WTC11 (cell line): ENCODE measurements at regions not wholly inside any gene's neighbourhood (a gene's known extent, or its start where the extent isn't known, plus 50 kb on each side); places are given as distances from the start of the nearest gene placed in this dataset.

Experiments used
- ATAC-seq: fragments of 200-7000 bp; cut with Tn5 transposase; 2 replicates; pipeline ENCODE4 v1.10.0; 2021; ENCODE audit warnings: mild to moderate bottlenecking, moderate library complexity
- CTCF ChIA-PET: fragments of 300-600 bp; sonication (Branson Sonifier 250); formaldehyde crosslinking; loops from one replicate; lab custom pipeline; 2021; ENCODE audit warnings: antibody characterized with exemption; lab: Charles Lee
- POLR2A ChIA-PET: fragments of 350-600 bp; sonication (Branson Sonifier 250); formaldehyde crosslinking; loops from one replicate; lab custom pipeline; 2021; ENCODE audit warnings: antibody characterized with exemption; lab: Charles Lee
- DNase-seq: peaks from one replicate; pipeline ENCODE4 v3.0.0; 2021; ENCODE audit warnings: low spot score
- H3K27ac Mint-ChIP-seq: 2 replicates; pipeline ENCODE4 v1.8.0; 2021; ENCODE audit warnings: mixed read lengths
- H3K27me3 Mint-ChIP-seq: 2 replicates; pipeline ENCODE4 v1.8.0; 2021; ENCODE audit warnings: low read depth, mild to moderate bottlenecking, moderate library complexity, mixed read lengths
- H3K36me3 Mint-ChIP-seq: 2 replicates; pipeline ENCODE4 v1.8.0; 2021; ENCODE audit warnings: mixed read lengths
- H3K4me1 Mint-ChIP-seq: 2 replicates; pipeline ENCODE4 v1.8.0; 2022; ENCODE audit warnings: mixed read lengths
- H3K4me3 Mint-ChIP-seq: 2 replicates; pipeline ENCODE4 v1.8.0; 2021; ENCODE audit warnings: mild to moderate bottlenecking, moderate library complexity, mixed read lengths
- H3K9me3 Mint-ChIP-seq: 2 replicates; pipeline ENCODE4 v1.8.0; 2021; ENCODE audit warnings: mixed read lengths
- ATF1 ChIP-seq: sonication (generic); formaldehyde crosslinking; IDR thresholded peaks from 2 replicates; pipeline ENCODE4 v1.8.1; 2023; ENCODE audit warnings: mild to moderate bottlenecking, moderate library complexity, missing genetic modification reagents
- ATF3 ChIP-seq: sonication (generic); formaldehyde crosslinking; conservative IDR thresholded peaks from 2 replicates; pipeline ENCODE4 v1.8.1; 2022; ENCODE audit warnings: mild to moderate bottlenecking, missing genetic modification reagents
- CBFB ChIP-seq: sonication (generic); formaldehyde crosslinking; IDR thresholded peaks from 2 replicates; pipeline ENCODE4 v1.8.1; 2022; ENCODE audit warnings: mild to moderate bottlenecking, low read depth, missing genetic modification reagents
- ETV6 ChIP-seq: sonication (generic); formaldehyde crosslinking; IDR thresholded peaks from 2 replicates; pipeline ENCODE4 v1.8.1; 2022; ENCODE audit warnings: mild to moderate bottlenecking, missing genetic modification reagents
- GABPB1 ChIP-seq: sonication (generic); formaldehyde crosslinking; IDR thresholded peaks from 2 replicates; pipeline ENCODE4 v1.8.1; 2023; ENCODE audit warnings: mild to moderate bottlenecking, missing genetic modification reagents
- JAZF1 ChIP-seq: fragments of 250-450 bp; sonication (Bioruptor Pico); IDR thresholded peaks from 2 replicates; pipeline ENCODE4 v1.9.0; 2021; ENCODE audit warnings: moderate library complexity, mild to moderate bottlenecking, inconsistent platforms
- MYBL2 ChIP-seq: sonication (generic); formaldehyde crosslinking; IDR thresholded peaks from 2 replicates; pipeline ENCODE4 v1.8.1; 2023; ENCODE audit warnings: mild to moderate bottlenecking, moderate library complexity, missing genetic modification reagents
- NFATC4 ChIP-seq: fragments of 250-450 bp; sonication (Bioruptor Pico); IDR thresholded peaks from 2 replicates; pipeline ENCODE4 v1.9.0; 2021; ENCODE audit warnings: mild to moderate bottlenecking
- NFE2L1 ChIP-seq: sonication (generic); formaldehyde crosslinking; IDR thresholded peaks from 2 replicates; pipeline ENCODE4 v1.8.1; 2023; ENCODE audit warnings: missing genetic modification reagents
- NR3C1 ChIP-seq: sonication (generic); formaldehyde crosslinking; conservative IDR thresholded peaks from 2 replicates; pipeline ENCODE4 v1.8.1; 2023; ENCODE audit warnings: low read depth, mild to moderate bottlenecking, missing genetic modification reagents
- RORB ChIP-seq: fragments of 250-450 bp; sonication (Bioruptor Pico); IDR thresholded peaks from 2 replicates; pipeline ENCODE4 v1.9.0; 2021; ENCODE audit warnings: mild to moderate bottlenecking
- SMAD3 ChIP-seq: sonication (generic); formaldehyde crosslinking; IDR thresholded peaks from 2 replicates; pipeline ENCODE4 v1.8.0; 2022; ENCODE audit warnings: missing genetic modification reagents, mild to moderate bottlenecking, borderline replicate concordance
- ZBTB21 ChIP-seq: sonication (generic); formaldehyde crosslinking; IDR thresholded peaks from 2 replicates; pipeline ENCODE4 v1.8.1; 2023; ENCODE audit warnings: mild to moderate bottlenecking, missing genetic modification reagents, borderline replicate concordance
- ZNF219 ChIP-seq: sonication (generic); formaldehyde crosslinking; IDR thresholded peaks from 2 replicates; pipeline ENCODE4 v1.8.0; 2023; ENCODE audit warnings: missing genetic modification reagents, mild to moderate bottlenecking, borderline replicate concordance
- ZNF317 ChIP-seq: sonication (generic); formaldehyde crosslinking; IDR thresholded peaks from 2 replicates; pipeline ENCODE4 v1.8.1; 2023; ENCODE audit warnings: low read depth, mild to moderate bottlenecking, moderate library complexity, missing genetic modification reagents, borderline replicate concordance
- ZNF396 ChIP-seq: fragments of 250-450 bp; sonication (Bioruptor Pico); IDR thresholded peaks from 2 replicates; pipeline ENCODE4 v1.8.0; 2021; ENCODE audit warnings: mild to moderate bottlenecking, moderate library complexity, borderline replicate concordance
- TF ChIP-seq, protein P1 (sequence below): sonication (generic); formaldehyde crosslinking; IDR thresholded peaks from 2 replicates; pipeline ENCODE4 v1.8.0; 2023; ENCODE audit warnings: mild to moderate bottlenecking, missing genetic modification reagents
- TF ChIP-seq, protein P2 (sequence below): sonication (generic); formaldehyde crosslinking; IDR thresholded peaks from 2 replicates; pipeline ENCODE4 v1.8.1; 2022; ENCODE audit warnings: missing genetic modification reagents, borderline replicate concordance
- TF ChIP-seq, protein P3 (sequence below): fragments of 250-450 bp; sonication (Bioruptor Pico); IDR thresholded peaks from 2 replicates; pipeline ENCODE4 v1.9.0; 2021; ENCODE audit warnings: moderate library complexity, mild to moderate bottlenecking, inconsistent platforms, borderline replicate concordance
- TF ChIP-seq, protein P4 (sequence below): sonication (generic); formaldehyde crosslinking; IDR thresholded peaks from 2 replicates; pipeline ENCODE4 v1.8.1; 2023; ENCODE audit warnings: mild to moderate bottlenecking, moderate library complexity, missing genetic modification reagents
- TF ChIP-seq, protein P5 (sequence below): sonication (generic); formaldehyde crosslinking; IDR thresholded peaks from 2 replicates; pipeline ENCODE4 v1.8.1; 2023; ENCODE audit warnings: mild to moderate bottlenecking, missing genetic modification reagents, borderline replicate concordance
- TF ChIP-seq, protein P6 (sequence below): fragments of 250-450 bp; sonication (Bioruptor Pico); IDR thresholded peaks from 2 replicates; pipeline ENCODE4 v1.9.0; 2021; ENCODE audit warnings: mild to moderate bottlenecking

GRCh38 chr10:130895161-130895560 lies 416.4 kb downstream of the TCERG1L start (continued):
- TF ChIP-seq, protein P1, sequence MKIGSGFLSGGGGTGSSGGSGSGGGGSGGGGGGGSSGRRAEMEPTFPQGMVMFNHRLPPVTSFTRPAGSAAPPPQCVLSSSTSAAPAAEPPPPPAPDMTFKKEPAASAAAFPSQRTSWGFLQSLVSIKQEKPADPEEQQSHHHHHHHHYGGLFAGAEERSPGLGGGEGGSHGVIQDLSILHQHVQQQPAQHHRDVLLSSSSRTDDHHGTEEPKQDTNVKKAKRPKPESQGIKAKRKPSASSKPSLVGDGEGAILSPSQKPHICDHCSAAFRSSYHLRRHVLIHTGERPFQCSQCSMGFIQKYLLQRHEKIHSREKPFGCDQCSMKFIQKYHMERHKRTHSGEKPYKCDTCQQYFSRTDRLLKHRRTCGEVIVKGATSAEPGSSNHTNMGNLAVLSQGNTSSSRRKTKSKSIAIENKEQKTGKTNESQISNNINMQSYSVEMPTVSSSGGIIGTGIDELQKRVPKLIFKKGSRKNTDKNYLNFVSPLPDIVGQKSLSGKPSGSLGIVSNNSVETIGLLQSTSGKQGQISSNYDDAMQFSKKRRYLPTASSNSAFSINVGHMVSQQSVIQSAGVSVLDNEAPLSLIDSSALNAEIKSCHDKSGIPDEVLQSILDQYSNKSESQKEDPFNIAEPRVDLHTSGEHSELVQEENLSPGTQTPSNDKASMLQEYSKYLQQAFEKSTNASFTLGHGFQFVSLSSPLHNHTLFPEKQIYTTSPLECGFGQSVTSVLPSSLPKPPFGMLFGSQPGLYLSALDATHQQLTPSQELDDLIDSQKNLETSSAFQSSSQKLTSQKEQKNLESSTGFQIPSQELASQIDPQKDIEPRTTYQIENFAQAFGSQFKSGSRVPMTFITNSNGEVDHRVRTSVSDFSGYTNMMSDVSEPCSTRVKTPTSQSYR (CRISPR knock-in tag), result no peak
- TF ChIP-seq, protein P2, sequence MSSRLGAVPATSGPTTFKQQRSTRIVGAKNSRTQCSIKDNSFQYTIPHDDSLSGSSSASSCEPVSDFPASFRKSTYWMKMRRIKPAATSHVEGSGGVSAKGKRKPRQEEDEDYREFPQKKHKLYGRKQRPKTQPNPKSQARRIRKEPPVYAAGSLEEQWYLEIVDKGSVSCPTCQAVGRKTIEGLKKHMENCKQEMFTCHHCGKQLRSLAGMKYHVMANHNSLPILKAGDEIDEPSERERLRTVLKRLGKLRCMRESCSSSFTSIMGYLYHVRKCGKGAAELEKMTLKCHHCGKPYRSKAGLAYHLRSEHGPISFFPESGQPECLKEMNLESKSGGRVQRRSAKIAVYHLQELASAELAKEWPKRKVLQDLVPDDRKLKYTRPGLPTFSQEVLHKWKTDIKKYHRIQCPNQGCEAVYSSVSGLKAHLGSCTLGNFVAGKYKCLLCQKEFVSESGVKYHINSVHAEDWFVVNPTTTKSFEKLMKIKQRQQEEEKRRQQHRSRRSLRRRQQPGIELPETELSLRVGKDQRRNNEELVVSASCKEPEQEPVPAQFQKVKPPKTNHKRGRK (CRISPR knock-in tag), result no peak
- TF ChIP-seq ETV6 (CRISPR knock-in tag), result no peak
- no peak for TF ChIP-seq CBFB (CRISPR knock-in tag)
- TF ChIP-seq ZNF219 (CRISPR knock-in tag), result no peak
- TF ChIP-seq, protein P3, sequence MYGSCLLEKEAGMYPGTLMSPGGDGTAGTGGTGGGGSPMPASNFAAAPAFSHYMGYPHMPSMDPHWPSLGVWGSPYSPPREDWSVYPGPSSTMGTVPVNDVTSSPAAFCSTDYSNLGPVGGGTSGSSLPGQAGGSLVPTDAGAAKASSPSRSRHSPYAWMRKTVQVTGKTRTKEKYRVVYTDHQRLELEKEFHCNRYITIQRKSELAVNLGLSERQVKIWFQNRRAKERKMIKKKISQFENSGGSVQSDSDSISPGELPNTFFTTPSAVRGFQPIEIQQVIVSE (CRISPR knock-in tag), result no peak
- TF ChIP-seq NR3C1 (CRISPR knock-in tag), result no peak
- no peak for TF ChIP-seq JAZF1 (CRISPR knock-in tag)
- no peak for TF ChIP-seq ATF3 (CRISPR knock-in tag)
- TF ChIP-seq MYBL2 (CRISPR knock-in tag), result no peak
- TF ChIP-seq NFATC4 (CRISPR knock-in tag), result no peak
- TF ChIP-seq, protein P4, sequence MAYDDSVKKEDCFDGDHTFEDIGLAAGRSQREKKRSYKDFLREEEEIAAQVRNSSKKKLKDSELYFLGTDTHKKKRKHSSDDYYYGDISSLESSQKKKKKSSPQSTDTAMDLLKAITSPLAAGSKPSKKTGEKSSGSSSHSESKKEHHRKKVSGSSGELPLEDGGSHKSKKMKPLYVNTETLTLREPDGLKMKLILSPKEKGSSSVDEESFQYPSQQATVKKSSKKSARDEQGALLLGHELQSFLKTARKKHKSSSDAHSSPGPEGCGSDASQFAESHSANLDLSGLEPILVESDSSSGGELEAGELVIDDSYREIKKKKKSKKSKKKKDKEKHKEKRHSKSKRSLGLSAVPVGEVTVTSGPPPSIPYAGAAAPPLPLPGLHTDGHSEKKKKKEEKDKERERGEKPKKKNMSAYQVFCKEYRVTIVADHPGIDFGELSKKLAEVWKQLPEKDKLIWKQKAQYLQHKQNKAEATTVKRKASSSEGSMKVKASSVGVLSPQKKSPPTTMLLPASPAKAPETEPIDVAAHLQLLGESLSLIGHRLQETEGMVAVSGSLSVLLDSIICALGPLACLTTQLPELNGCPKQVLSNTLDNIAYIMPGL (CRISPR knock-in tag), result no peak
- TF ChIP-seq, protein P5, sequence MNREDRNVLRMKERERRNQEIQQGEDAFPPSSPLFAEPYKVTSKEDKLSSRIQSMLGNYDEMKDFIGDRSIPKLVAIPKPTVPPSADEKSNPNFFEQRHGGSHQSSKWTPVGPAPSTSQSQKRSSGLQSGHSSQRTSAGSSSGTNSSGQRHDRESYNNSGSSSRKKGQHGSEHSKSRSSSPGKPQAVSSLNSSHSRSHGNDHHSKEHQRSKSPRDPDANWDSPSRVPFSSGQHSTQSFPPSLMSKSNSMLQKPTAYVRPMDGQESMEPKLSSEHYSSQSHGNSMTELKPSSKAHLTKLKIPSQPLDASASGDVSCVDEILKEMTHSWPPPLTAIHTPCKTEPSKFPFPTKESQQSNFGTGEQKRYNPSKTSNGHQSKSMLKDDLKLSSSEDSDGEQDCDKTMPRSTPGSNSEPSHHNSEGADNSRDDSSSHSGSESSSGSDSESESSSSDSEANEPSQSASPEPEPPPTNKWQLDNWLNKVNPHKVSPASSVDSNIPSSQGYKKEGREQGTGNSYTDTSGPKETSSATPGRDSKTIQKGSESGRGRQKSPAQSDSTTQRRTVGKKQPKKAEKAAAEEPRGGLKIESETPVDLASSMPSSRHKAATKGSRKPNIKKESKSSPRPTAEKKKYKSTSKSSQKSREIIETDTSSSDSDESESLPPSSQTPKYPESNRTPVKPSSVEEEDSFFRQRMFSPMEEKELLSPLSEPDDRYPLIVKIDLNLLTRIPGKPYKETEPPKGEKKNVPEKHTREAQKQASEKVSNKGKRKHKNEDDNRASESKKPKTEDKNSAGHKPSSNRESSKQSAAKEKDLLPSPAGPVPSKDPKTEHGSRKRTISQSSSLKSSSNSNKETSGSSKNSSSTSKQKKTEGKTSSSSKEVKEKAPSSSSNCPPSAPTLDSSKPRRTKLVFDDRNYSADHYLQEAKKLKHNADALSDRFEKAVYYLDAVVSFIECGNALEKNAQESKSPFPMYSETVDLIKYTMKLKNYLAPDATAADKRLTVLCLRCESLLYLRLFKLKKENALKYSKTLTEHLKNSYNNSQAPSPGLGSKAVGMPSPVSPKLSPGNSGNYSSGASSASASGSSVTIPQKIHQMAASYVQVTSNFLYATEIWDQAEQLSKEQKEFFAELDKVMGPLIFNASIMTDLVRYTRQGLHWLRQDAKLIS (CRISPR knock-in tag), result no peak
- no peak for TF ChIP-seq ZNF317
- no peak for TF ChIP-seq GABPB1 (CRISPR knock-in tag)

GRCh38 chr10:130897815-130898214 lies 413.7 kb downstream of the TCERG1L start:
- Mint-ChIP-seq H3K4me3 (no peak overlapping the region), H3K4me1 (peaks cover 4% of the 10 kb centered on the region), H3K27me3 (peaks cover 6% of the 10 kb centered on the region), H3K9me3 (peaks cover 60% of the 10 kb centered on the region), H3K36me3 (peaks cover 65% of the 10 kb centered on the region), H3K27ac (no peak overlapping the region)
- TF ChIP-seq JAZF1 (CRISPR knock-in tag), result no peak
- no peak for TF ChIP-seq ZBTB21 (CRISPR knock-in tag)
- TF ChIP-seq, protein P6, sequence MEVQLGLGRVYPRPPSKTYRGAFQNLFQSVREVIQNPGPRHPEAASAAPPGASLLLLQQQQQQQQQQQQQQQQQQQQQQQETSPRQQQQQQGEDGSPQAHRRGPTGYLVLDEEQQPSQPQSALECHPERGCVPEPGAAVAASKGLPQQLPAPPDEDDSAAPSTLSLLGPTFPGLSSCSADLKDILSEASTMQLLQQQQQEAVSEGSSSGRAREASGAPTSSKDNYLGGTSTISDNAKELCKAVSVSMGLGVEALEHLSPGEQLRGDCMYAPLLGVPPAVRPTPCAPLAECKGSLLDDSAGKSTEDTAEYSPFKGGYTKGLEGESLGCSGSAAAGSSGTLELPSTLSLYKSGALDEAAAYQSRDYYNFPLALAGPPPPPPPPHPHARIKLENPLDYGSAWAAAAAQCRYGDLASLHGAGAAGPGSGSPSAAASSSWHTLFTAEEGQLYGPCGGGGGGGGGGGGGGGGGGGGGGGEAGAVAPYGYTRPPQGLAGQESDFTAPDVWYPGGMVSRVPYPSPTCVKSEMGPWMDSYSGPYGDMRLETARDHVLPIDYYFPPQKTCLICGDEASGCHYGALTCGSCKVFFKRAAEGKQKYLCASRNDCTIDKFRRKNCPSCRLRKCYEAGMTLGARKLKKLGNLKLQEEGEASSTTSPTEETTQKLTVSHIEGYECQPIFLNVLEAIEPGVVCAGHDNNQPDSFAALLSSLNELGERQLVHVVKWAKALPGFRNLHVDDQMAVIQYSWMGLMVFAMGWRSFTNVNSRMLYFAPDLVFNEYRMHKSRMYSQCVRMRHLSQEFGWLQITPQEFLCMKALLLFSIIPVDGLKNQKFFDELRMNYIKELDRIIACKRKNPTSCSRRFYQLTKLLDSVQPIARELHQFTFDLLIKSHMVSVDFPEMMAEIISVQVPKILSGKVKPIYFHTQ (CRISPR knock-in tag), result no peak
- TF ChIP-seq CBFB (CRISPR knock-in tag), result no peak
- TF ChIP-seq, protein P3 (CRISPR knock-in tag), result no peak
- no peak for TF ChIP-seq NFE2L1 (CRISPR knock-in tag)
- TF ChIP-seq ZNF396 (CRISPR knock-in tag), result no peak
- TF ChIP-seq ATF1 (CRISPR knock-in tag), result no peak
- no peak for TF ChIP-seq ZNF219 (CRISPR knock-in tag)
- TF ChIP-seq SMAD3 (CRISPR knock-in tag), result no peak
- no peak for TF ChIP-seq RORB (CRISPR knock-in tag)
- DNase-seq (no peak), ATAC-seq (no peak)
- POLR2A ChIA-PET, result no interaction called here
- CTCF ChIA-PET, result no interaction called here
